ENCODE measurements at regions not wholly inside any gene's neighbourhood (a gene's known extent, or its start where the extent isn't known, plus 50 kb on each side); places are given as distances from the start of the nearest gene placed in this dataset.
"Not testable (repeated sequence)": the region's sequence is repeated elsewhere in the genome, so short reads cannot be mapped to it uniquely, and the experiment has no call there.

DNA sequence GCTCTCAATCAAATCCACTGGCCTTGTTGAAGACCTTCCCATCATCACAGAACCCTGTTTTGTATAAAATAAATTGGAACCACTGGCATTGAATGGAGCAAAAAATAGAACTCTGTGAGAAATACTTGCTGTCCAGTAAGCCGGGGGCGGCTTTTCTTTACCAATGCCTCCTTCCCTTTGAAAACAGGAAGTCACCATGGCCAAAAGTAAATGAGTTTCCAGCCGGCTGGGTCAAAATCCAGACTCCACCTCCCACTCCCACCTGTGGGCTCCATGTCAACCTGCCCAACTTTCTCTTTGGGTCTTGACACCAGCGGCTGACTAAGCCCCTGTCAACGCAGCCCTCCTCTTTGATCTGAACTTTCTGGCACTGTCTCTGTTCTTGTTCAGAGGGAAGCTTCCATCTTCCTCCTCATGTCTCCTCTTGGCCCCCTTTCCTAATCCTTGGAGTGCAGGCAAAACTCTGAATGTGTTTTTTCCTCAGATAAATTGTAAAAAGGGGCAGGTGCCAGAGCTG lies 95.2 kb downstream of the TFAP2C start:
- DNase-seq (ENCODE audit: low spot score) = no peak

- no peak for DNase-seq (ENCODE audit: low spot score)
These were observed 100.9 kb downstream of the TFAP2C start for GRCh38 chr20:56730003-56730402.

- no peak for DNase-seq (ENCODE audit: low spot score)
These were observed 101.9 kb downstream of the TFAP2C start for GRCh38 chr20:56730996-56731395.

DNA sequence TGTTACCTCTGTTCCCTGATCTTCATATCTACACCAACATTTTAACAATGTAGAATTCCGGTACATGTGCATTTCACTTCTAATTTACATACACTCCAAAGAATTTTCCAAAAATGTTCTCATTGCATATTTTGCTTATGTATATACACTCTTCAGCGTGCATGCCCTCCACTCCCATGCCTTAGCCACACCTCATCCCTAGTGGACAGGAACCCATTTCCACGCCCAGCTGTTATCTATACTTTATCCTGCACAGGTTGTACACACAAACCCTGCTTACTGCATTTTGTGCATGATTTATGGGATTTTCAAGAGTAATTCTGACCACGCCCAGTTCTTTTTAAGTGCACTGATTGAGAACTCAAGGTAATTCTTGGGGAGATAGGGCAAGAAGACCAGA lies 102.4 kb downstream of the TFAP2C start:
- no peak for DNase-seq (ENCODE audit: low spot score)

GRCh38 chr20:56733967-56734366 lies 104.9 kb downstream of the TFAP2C start:
- DNase-seq (ENCODE audit: low spot score) = no peak

GRCh38 chr20:56735084-56735642 lies 106.1 kb downstream of the TFAP2C start:
- no peak for DNase-seq (ENCODE audit: low spot score)

GRCh38 chr20:56736285-56736857 lies 107.3 kb downstream of the TFAP2C start:
- DNase-seq (ENCODE audit: low spot score) = no peak

DNA sequence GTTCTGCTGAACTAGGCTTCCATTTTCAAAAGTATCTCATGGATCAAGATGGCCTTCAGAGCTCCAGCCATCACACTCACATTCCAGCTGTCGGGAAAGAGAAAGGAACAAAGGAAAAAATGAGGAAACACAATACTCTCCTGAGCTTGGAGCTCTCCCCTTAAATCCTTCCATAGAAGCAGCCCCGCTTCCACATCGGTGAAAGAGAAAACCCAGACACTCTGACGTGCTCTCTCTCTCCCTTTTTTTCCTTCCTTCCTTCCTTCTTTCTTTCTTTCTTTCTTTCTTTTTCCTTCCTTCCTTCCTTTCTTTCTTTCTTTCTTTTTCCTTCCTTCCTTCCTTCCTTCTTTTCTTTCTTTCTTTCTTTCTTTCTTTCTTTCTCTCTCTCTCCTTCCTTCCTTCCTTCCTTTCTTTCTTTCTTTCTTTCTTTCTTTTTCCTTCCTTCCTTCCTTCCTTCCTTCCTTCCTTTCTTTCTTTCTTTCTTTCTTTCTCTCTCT lies 115.3 kb downstream of the TFAP2C start:
- not testable (repeated sequence) for DNase-seq (ENCODE audit: low spot score)

DNA sequence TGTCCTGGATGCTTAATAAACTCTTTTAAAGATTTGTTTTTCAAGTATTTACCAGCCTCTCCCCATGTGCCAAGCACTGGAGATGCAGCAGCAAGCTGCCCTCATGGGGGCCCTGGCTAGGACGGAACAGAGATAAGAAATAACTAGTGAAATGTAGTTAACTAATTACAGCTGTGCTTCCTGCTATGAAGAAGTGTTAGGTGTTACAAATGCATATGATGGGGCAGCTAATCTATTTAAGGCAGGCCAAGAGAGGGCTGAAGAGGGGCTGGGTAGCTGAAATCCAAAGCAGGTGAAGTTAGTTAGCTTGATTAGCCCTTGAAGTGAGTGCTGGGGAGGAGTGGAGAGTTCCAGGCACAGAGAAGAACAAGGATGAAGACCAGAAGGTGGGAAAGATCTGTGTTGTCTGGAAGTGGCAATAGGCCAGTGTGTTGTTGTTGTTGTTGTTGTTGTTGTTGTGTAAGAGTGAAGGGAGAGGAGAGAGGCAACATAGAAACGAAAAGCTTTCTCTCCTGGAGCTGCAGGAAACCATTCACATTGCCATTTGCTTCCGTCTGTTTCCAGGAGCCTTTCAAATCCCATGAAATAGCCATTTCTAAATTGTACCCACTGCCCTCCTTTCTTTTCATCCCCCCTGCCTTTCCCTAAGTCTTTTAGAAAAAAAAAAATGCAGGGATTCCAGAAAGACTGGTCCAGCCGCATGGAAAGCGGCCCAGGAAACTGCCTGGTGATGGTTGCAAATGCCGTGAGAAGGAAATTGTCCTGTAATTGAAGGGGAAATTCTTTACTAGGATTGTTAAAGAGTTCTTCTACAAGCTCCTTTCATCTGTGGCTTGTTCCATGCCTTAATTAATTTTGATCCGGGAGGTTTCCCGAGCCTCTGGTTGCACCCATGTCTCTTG lies 119.6 kb downstream of the TFAP2C start:
- DNase-seq (ENCODE audit: low spot score) = no peak

GRCh38 chr20:56750430-56750829 lies 121.3 kb downstream of the TFAP2C start:
- DNase-seq (ENCODE audit: low spot score) = no peak

- no peak for DNase-seq (ENCODE audit: low spot score)
These were observed 123.2 kb downstream of the TFAP2C start for GRCh38 chr20:56752274-56752673.

GRCh38 chr20:56755201-56755600 lies 126.1 kb downstream of the TFAP2C start:
- no peak for DNase-seq (ENCODE audit: low spot score)

GRCh38 chr20:56756658-56757057 lies 127.6 kb downstream of the TFAP2C start:
- DNase-seq (ENCODE audit: low spot score) = not testable (repeated sequence)

- DNase-seq (ENCODE audit: low spot score) = no peak
These were observed 129.6 kb downstream of the TFAP2C start for GRCh38 chr20:56758706-56759105.

- no peak for DNase-seq (ENCODE audit: low spot score)
These were observed 130.7 kb downstream of the TFAP2C start for GRCh38 chr20:56759741-56760278.

DNA sequence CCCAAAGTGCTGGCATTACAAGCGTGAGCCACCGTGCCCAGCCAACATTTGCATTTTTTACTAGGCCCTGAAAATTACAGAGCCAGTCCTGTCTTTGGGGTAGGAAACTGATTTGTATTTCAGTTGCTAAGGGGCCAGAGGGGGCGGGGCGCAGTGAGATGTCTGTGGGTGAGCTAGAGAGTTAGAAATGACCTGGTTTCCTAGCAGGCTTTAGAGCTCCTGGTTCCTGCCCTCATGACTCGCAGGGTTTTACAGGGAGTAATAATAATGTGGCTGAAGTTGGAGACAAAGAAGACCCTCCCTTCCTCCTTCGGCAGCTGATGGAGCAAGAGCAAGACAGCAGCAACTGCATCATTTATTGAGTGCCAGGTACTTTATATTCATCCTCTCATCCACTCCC lies 131.5 kb downstream of the TFAP2C start:
- DNase-seq (ENCODE audit: low spot score) = no peak

DNA sequence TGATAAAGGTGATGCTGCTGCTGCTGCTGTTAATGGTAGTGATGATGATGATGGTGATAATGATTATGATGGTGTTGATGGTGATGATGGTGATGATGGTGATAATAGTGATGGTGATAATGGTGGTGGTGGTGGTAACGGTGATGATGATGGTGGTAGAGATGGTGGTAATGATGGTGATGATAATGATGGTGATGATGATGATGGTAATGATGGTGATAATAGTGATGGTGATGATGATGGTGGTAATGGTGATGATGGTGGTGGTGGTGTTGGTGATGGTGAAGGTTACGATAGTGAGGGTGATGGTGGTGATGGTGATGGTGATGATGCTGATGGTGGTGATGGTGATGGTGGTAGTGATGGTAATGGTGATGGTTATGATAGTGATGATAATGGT lies 132.3 kb downstream of the TFAP2C start:
- no peak for DNase-seq (ENCODE audit: low spot score)

DNA sequence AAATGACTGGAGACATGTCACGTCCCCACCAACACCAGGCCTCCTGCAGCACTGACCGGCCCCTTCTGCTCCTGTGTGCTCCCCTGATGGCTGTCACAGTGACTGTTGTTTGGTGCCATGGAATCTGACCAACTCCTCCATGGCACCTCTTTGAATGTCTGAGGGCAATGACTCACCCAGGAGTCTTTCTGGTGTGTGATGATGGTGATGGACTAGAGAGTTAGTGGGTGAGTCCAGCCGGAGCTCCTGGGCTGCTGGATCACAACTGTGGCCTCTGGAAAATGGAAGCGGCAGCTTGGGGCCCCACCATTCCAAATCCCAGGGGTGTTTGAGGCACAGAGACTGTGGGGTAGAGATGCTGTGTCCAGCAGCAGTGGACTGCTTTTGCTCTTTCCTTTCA lies 133.3 kb downstream of the TFAP2C start:
- no peak for DNase-seq (ENCODE audit: low spot score)

DNA sequence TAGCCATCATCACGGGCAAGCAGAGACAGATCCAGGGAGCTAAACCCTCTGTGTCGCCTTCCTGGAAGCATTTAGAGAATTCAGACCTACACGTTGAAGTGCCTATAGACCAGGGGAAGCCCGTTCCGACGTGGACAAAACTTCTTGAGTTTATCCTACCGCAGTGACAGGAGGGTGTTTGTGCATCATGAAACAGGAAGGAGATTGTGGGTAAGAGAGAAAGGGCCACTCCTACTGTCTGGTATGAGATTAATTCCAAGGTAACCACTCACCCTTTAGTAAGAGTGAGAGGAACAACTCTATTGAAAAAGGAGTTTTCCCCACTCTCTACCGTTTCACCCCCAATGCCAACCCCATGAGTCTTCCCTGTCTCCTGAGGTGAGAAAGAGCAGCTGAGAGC lies 133.7 kb downstream of the TFAP2C start:
- DNase-seq (ENCODE audit: low spot score) = no peak

GRCh38 chr20:56764671-56765070 lies 135.6 kb downstream of the TFAP2C start:
- no peak for DNase-seq (ENCODE audit: low spot score)

DNA sequence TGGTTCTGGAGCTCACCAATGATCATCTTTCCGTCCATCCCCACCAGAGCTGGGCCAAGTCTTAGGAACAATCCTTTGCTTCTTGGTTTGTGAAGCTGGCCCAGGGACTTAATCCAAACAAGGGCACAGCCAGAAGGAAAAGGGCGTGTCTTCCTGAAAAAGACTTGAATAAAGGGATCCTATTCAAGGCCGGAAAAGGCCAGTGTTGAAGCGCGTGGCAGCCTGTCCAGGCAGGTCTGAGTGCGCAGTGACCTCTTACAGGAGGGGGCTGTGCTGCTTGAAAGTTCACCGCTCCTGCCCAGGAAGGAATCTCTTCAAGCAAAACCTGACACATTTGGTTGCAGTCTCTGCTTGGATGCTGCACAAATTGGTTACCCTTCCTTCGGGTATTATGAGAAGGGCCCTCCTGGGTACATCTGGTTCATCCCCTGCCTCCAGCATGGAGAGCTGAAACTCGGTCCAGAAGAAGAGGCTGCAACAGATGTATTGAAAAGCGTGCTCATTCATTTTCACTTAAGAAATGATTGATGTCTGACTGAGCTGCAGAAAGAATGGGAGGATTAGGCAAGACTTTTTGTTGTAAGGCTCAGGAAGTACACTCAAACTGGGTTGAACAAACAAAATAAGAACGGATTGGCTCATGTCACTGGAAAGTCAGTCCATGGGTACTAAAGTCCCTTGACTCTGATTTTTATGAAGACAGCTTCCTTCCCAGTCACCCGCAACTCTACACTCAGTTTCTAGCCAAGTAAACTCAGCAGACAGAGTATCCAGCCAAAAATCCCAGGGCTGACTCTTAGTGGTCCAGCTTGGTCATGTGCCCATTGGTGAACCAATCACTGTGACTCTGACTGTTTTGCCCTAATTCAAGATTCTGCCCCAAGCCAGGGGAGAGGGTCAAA lies 136.3 kb downstream of the TFAP2C start:
- DNase-seq (ENCODE audit: low spot score) = no peak

Measured in mucosa of gallbladder (tissue), 1 donor.